OCI-LY7 (cell line): ENCODE measurements at regions not wholly inside any gene's neighbourhood (a gene's known extent, or its start where the extent isn't known, plus 50 kb on each side); places are given as distances from the start of the nearest gene placed in this dataset.

Source experiments
- CTCF ChIP-seq: fragments of 200-600 bp; sonication (generic); conservative IDR thresholded peaks from 2 replicates; pipeline ENCODE4 v1.5.1; 2014; ENCODE audit warnings: mild to moderate bottlenecking, antibody characterized with exemption, low read length, moderate library complexity, mixed read lengths
- EZH2phosphoT487 ChIP-seq: fragments of 200-600 bp; sonication (generic); IDR thresholded peaks from 2 replicates; pipeline ENCODE4 v1.6.1; 2018; ENCODE audit warnings: low read depth, borderline replicate concordance, mild to moderate bottlenecking, mixed run types, antibody characterized with exemption, low read length, moderate library complexity, mixed read lengths

- TF ChIP-seq CTCF (no peak), EZH2phosphoT487 (no peak)
These were observed 166.3 kb downstream of the BARHL2 start for GRCh38 chr1:90550626-90551406.
